ENCODE measurements at regions not wholly inside any gene's neighbourhood (a gene's known extent, or its start where the extent isn't known, plus 50 kb on each side); places are given as distances from the start of the nearest gene placed in this dataset.

GRCh38 chr2:83595926-83596325, 863.2 kb downstream of the SUCLG1 start:
- TF ChIP-seq CTCF (IDR thresholded peaks at IDR 0.05; ENCODE audit: low read length) (no peak), EZH2 (IDR thresholded peaks at IDR 0.05; ENCODE audit: borderline replicate concordance, low read length) (no peak)
